ENCODE measurements at regions not wholly inside any gene's neighbourhood (a gene's known extent, or its start where the extent isn't known, plus 50 kb on each side); places are given as distances from the start of the nearest gene placed in this dataset.

DNA sequence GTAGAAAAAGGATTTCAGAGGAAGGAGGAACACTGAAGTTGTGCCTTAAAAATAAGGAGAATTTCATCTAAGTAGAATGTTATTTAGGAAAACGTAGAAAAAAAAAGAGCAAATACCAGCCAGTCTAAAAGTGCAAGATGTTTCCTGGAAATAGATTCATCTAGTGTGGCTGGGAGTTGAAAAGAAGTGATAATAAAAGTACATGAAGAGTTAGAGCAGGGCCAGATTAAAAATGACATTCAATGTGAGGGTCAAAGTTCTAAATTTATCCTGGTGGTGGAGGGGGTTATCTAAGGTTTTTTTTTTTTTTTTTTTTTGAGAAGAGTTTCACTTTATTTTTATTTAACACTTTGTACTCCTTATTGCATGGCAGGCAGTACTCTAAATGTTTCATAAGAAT is 289.3 kb downstream of the MDFIC start:
- Histone ChIP-seq H3K4me3 (replicated peaks in 1 of 3; ENCODE audit: insufficient read depth in 1 of 3, low read depth in 1 of 3, low read length in 3 of 3) (no peak overlapping the region), H3K9me1 (replicated peaks; ENCODE audit: control insufficient read depth, extremely low read depth, insufficient read depth, low read length) (no peaks in the 10 kb centered on the region), H3K27ac (ENCODE audit: insufficient read depth, low read depth, low read length) (no peak overlapping the region), H3K9me3 (replicated peaks; ENCODE audit: control insufficient read depth, insufficient read depth, low read length) (no peaks in the 10 kb centered on the region), H3K27me3 (ENCODE audit: control insufficient read depth in 2 of 2, insufficient read depth in 2 of 2, low read length in 2 of 2) (peaks cover 0 to 3% of the 10 kb centered on the region in 2 experiments), H3K36me3 (ENCODE audit: control insufficient read depth in 2 of 2, extremely low read depth in 1 of 2, insufficient read depth in 2 of 2, low read length in 2 of 2) (no peaks in the 10 kb centered on the region), H2AFZ (ENCODE audit: low read depth, low read length) (no peak overlapping the region), H4K20me1 (replicated peaks; ENCODE audit: control insufficient read depth, extremely low read depth, insufficient read depth, low read length) (no peaks in the 10 kb centered on the region), H3K9ac (replicated peaks; ENCODE audit: extremely low read depth, insufficient read depth, low read length) (no peak overlapping the region), H3K4me1 (ENCODE audit: control insufficient read depth, extremely low read depth, insufficient read depth, low read length) (peaks cover 2% of the 10 kb centered on the region), H3K79me2 (ENCODE audit: control insufficient read depth, insufficient read depth, low read length) (no peaks in the 10 kb centered on the region), H3K4me2 (ENCODE audit: insufficient read depth, low read length) (no peak overlapping the region)
- CTCF ChIA-PET = interaction anchor here (0.9 kb wide), 1 partner anchor 346 kb away, joined by 3 read pairs; no protein-coding TSS in a partner anchor
- no peak for TF ChIP-seq JUN (IDR thresholded peaks at IDR 0.05; ENCODE audit: borderline replicate concordance, insufficient read depth, insufficient read length, low read depth)
- no peak for TF ChIP-seq CTCF (IDR thresholded peaks at IDR 0.05; ENCODE audit: extremely low read depth in 1 of 2, insufficient read depth in 1 of 2, low read depth in 1 of 2, low read length in 2 of 2)
- no peak for TF ChIP-seq EZH2 (IDR thresholded peaks at IDR 0.05; ENCODE audit: borderline replicate concordance, low read depth, low read length, severe bottlenecking)
- no peak for TF ChIP-seq POLR2A (IDR thresholded peaks at IDR 0.05; ENCODE audit: low read depth, low read length)
- TF ChIP-seq POLR2AphosphoS5 (IDR thresholded peaks at IDR 0.05; ENCODE audit: insufficient read depth, low read depth, low read length) = no peak
- no peak for TF ChIP-seq FOS (IDR thresholded peaks at IDR 0.05; ENCODE audit: borderline replicate concordance, insufficient read depth, low read length)
- TF ChIP-seq MAX (IDR thresholded peaks at IDR 0.05; ENCODE audit: insufficient read depth, insufficient read length) = no peak
- dilution Hi-C loops (cut with MboI; ENCODE audit: extremely low pct_ligation_motif_present, low sequenced_read_pairs) = no loop called here
- intact Hi-C loops (cut with micrococcal nuclease) = no loop called here
- POLR2A ChIA-PET = interaction anchor here (0.7 kb wide), 1 partner anchor 19 kb away, joined by 3 read pairs; no protein-coding TSS in a partner anchor
- BruUV-seq (replicated peaks) = no TSS peak
- FAIRE-seq (no peak), DNase-seq (ENCODE audit: low read depth, low spot score) (no peak)

All from endothelial cell of umbilical vein (primary cell).